ENCODE measurements at regions not wholly inside any gene's neighbourhood (a gene's known extent, or its start where the extent isn't known, plus 50 kb on each side); places are given as distances from the start of the nearest gene placed in this dataset.
A peak's percentile ranks its signal among the peaks of the same experiment; 100 is the strongest.
"Not testable (repeated sequence)": the region's sequence is repeated elsewhere in the genome, so short reads cannot be mapped to it uniquely, and the experiment has no call there.

DNA sequence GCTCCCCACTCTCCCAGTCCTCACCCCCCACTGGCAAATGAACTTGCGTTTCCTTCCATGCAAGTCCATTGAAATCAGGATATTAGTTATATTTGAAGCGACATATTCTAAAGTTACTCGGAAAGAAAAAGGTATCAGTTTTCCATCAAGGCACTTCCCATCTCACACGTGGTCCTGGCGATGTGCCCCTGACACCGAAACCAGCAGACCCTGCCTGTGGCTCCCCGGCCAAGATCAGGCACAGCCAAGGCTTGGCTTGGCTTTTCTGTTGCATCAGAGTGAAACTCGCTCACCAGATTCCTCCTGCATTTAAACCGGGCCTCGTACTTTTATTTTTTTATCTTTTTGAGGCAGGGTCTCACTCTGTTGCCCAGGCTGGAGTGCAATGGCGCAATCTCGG is 195.1 kb downstream of the NPIPB11 start:
- H3K27me3 ChIP-seq; H3K9me3 ChIP-seq; H3K4me1 ChIP-seq; H3K27ac ChIP-seq; in situ Hi-C loops (cut with MboI; ENCODE audit: low pct_ligation_motif_present in 1 of 4, low pct_unique_long_range_greater_than_20kb in 1 of 4, low sequenced_read_pairs in 3 of 4); H3K36me3 ChIP-seq; H3K4me3 ChIP-seq; DNase-seq; intact Hi-C loops (cut with DNase I; ENCODE audit: low total_unique reads): not testable (repeated sequence)
- WGBS, 2 donors (ENCODE audit: low coverage in 1 of 2) = 92 to 100% methylated on average over 1 to 12 of the region's 12 CpGs

DNA sequence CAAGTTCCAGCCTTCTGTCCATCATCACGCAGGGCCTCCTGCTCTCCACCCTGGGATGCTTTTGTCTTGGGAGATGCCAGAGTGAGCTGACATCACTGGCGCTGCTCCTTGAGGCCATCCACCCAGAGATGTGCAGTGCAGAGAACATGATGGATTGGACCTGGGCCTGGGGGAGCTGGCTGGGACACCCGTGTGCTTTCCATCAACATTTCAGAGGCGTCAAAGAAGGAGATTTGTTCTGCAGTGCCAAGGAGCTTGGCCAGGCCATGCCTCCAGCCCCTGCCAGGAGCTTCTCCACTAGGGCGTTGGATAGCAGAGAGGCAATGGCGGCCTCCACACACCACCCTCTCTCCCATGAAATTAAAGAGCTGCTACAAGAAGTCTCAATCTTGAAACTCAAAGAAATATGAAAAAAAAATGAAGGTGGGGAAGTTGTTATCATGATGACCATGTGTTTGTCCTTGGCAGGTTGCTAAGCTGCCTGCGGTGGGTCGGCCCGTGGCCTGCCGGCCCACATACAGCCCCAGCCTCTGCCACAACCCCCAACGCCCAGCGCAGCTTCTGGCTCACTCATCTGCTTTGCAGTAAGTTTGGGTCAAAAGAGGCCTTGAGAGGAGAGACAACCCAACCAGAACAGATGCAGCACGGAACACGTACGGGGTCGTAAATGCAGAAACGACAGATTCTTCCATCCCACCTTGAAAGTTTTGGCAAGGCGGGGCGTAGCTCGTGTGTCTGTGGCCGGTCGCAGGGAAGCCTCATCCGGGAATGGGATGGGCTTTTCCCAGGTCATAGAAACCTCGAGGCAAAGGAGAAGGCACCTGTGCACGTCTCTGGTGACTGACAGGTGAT is 196.0 kb downstream of the NPIPB11 start:
- intact Hi-C loops (cut with DNase I; ENCODE audit: low total_unique reads); H3K4me1 ChIP-seq: not testable (repeated sequence)
- WGBS, 2 donors (ENCODE audit: low coverage in 1 of 2) = 88% methylated on average over 11 to 21 of the region's 25 CpGs

DNA sequence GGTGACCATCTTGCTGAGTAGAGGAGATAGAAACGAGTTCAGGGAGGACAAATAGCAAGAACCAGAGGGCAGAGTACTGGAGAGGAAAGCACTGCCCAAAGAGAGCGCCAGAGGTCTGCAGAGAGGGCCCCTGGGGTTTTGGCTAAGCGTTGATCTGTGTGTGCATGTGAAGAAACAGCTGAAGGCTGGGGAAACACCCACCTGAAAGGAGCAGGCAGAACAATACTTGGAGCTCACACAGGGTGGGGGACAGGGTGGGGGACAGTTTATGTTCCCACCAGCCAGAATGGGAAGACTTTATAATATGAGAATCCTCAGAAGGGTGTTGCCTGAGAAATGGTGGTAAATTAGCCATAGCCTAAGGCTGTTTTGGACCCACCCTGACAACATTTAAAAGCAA is 200.4 kb downstream of the NPIPB11 start:
- H3K27me3 ChIP-seq; H3K4me3 ChIP-seq; H3K27ac ChIP-seq; H3K9me3 ChIP-seq; H3K36me3 ChIP-seq; in situ Hi-C loops (cut with MboI; ENCODE audit: low pct_ligation_motif_present in 1 of 4, low pct_unique_long_range_greater_than_20kb in 1 of 4, low sequenced_read_pairs in 3 of 4); intact Hi-C loops (cut with DNase I; ENCODE audit: low total_unique reads); DNase-seq; H3K4me1 ChIP-seq: not testable (repeated sequence)
- WGBS, 2 donors (ENCODE audit: low coverage in 1 of 2) = 83 to 86% methylated on average over 3 of the region's 3 CpGs

More for the DNA sequence above, 196.0 kb downstream of the NPIPB11 start:
- H3K36me3 ChIP-seq; DNase-seq; in situ Hi-C loops (cut with MboI; ENCODE audit: low pct_ligation_motif_present in 1 of 4, low pct_unique_long_range_greater_than_20kb in 1 of 4, low sequenced_read_pairs in 3 of 4); H3K27me3 ChIP-seq; H3K4me3 ChIP-seq; H3K9me3 ChIP-seq; H3K27ac ChIP-seq: not testable (repeated sequence)

DNA sequence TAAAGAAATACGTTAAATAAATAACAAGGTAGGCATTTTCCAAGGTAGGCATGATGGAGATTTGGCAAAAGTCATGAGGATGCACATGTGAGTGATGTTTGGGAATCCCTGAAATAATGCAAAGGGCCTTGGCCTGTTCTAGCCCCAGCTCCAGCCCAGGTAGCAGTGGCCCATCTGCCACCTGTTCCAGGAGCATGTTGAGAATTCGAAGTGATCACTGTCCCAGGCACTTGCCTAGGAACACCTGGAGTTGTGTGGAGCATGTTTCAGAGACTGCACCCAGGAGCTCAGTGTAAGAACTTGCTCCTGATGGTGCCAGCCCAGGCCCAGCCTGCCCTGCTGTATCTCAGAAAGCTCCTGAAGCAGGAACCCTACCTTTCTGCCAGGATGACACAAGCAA is 201.4 kb downstream of the NPIPB11 start:
- in situ Hi-C loops (cut with MboI; ENCODE audit: low pct_ligation_motif_present in 1 of 4, low pct_unique_long_range_greater_than_20kb in 1 of 4, low sequenced_read_pairs in 3 of 4); H3K27me3 ChIP-seq; H3K4me3 ChIP-seq; H3K9me3 ChIP-seq; H3K36me3 ChIP-seq; intact Hi-C loops (cut with DNase I; ENCODE audit: low total_unique reads); DNase-seq; H3K27ac ChIP-seq: not testable (repeated sequence)
- 96% methylated on average over 2 of the region's 2 CpGs; no CpG with 5 or more reads in 1 of the 2 donors for WGBS, 2 donors (ENCODE audit: low coverage in 1 of 2)
- H3K4me1 ChIP-seq = peaks cover 0 to 11% (median 6%) of the 10 kb centered on the region in 4 donors

DNA sequence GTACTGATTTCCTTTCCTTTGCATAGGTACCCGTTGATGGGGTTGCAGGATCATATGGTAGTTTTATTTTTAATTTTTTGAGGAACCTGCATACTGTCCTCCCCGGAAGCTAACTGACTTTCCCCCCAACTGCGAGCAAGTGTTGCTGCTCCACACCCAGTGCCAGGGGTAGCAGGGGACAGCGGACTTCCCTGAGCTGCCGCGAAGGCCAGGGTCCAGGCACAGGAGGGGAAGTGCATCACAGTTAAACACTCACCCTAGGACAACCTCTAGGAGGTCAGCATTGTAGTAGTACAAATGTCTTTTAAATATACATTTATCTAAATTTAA is 201.7 kb downstream of the NPIPB11 start:
- no peaks in the 10 kb centered on the region for H3K27me3 ChIP-seq

DNA sequence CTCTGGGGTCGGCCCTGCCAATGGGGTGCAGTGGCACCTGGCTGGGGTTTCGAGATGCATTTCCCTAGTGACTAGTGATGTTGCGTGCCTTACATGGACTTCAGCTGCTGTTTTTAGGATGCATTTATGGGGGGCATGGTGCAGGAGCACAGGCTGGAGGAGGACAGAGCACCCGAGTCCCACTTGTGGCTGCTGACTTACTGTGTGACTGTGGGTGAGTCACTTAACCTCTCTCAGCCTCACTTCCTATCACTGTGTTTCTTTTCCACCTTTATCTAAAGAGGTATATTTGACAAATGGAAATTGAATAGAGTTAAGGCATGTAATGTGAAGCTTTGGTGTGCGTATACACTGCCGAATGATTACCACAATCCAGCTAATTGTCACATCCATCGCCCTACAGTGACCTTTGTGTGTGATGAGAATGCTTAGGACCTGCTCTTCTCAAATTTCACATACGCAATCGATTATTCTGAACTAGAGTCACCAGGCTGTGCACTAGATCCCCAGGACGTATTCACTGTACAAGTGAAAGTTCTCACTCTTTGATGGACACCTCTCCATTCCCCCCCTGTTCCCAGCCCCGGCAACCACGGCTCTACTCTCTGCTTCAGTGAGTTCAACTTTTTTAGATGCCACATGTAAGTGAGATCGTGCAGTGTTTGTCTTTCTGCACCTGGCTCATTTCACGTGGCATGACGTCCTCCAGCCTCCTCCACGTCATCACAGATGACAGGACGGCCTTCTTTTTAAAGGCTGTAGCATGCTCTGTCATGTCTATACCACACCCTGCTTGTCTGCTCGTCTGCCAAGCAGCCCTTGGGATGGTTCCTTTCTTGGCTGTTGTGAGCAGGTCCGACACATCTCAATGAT is 202.3 kb downstream of the NPIPB11 start:
- H3K4me3 ChIP-seq; H3K36me3 ChIP-seq; H3K27ac ChIP-seq; in situ Hi-C loops (cut with MboI; ENCODE audit: low pct_ligation_motif_present in 1 of 4, low pct_unique_long_range_greater_than_20kb in 1 of 4, low sequenced_read_pairs in 3 of 4); H3K27me3 ChIP-seq; intact Hi-C loops (cut with DNase I; ENCODE audit: low total_unique reads); DNase-seq; H3K9me3 ChIP-seq: not testable (repeated sequence)
- 85 to 90% methylated on average over 9 to 19 of the region's 19 CpGs for WGBS, 2 donors (ENCODE audit: low coverage in 1 of 2)
- peaks cover 2 to 18% (median 8%) of the 10 kb centered on the region in 4 donors for H3K4me1 ChIP-seq

More for the DNA sequence above, 201.7 kb downstream of the NPIPB11 start:
- intact Hi-C loops (cut with DNase I; ENCODE audit: low total_unique reads) (no loop called here), in situ Hi-C loops (cut with MboI; ENCODE audit: low pct_ligation_motif_present in 1 of 4, low pct_unique_long_range_greater_than_20kb in 1 of 4, low sequenced_read_pairs in 3 of 4) (no loop called here)
- Histone ChIP-seq H3K9me3 (no peaks in the 10 kb centered on the region), H3K27ac (no peak overlapping the region), H3K4me1 (peaks cover 0 to 12% (median 6%) of the 10 kb centered on the region in 4 donors), H3K36me3 (no peaks in the 10 kb centered on the region), H3K4me3 (no peak overlapping the region)
- WGBS, 2 donors (ENCODE audit: low coverage in 1 of 2) = 92% methylated on average over 4 to 6 of the region's 6 CpGs
- TF ChIP-seq, protein P1, sequence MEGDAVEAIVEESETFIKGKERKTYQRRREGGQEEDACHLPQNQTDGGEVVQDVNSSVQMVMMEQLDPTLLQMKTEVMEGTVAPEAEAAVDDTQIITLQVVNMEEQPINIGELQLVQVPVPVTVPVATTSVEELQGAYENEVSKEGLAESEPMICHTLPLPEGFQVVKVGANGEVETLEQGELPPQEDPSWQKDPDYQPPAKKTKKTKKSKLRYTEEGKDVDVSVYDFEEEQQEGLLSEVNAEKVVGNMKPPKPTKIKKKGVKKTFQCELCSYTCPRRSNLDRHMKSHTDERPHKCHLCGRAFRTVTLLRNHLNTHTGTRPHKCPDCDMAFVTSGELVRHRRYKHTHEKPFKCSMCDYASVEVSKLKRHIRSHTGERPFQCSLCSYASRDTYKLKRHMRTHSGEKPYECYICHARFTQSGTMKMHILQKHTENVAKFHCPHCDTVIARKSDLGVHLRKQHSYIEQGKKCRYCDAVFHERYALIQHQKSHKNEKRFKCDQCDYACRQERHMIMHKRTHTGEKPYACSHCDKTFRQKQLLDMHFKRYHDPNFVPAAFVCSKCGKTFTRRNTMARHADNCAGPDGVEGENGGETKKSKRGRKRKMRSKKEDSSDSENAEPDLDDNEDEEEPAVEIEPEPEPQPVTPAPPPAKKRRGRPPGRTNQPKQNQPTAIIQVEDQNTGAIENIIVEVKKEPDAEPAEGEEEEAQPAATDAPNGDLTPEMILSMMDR (IDR thresholded peaks at IDR 0.05) = no peak
- TF ChIP-seq POLR2A (IDR thresholded peaks at IDR 0.05) (no peak), EP300 (IDR thresholded peaks at IDR 0.05; ENCODE audit: low read depth) (no peak), POLR2AphosphoS5 (IDR thresholded peaks at IDR 0.05) (no peak)
- no peak for DNase-seq

DNA sequence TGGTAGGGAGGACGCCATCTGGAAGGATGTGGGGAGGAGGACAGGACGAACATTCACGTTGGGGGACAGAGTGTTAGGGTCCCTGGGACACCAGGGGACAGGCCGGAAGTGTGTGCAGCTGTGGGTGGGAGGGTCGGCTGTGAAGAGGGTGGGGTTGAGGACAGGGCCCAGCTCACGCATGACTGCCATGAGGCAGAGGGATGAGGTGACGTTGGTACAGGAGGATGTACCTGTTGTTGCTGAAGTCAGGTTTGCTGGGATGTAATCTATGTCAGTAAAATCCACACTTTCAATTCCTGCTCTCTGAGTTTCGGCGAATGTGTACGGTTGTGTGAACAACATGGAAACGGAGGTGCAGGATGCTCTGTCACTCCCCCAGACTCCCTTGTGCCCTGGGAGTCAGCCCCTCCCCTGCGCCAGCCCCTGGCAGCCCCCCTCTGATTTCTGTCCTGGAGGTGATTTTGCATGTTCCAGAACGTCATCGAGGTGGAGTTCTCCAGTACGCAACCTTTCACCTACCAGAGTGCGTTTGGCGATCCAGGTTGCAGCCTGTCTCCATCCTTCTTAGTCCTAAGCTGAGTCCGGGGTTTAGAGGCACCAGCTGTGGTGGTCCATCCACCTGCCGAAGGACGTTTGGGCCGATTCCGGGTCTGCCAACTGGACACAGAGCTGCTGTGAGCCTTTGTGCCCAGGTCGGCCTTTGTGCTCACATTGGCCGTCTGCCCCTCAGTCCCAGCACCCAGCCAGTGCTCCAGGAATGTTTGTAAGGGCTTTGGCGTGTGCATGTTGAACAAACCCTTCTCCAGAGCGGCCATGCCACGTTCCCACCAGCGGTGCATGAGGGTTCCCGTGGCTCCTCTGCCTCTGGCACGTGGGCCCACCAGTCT is 203.2 kb downstream of the NPIPB11 start:
- H3K36me3 ChIP-seq; intact Hi-C loops (cut with DNase I; ENCODE audit: low total_unique reads); H3K9me3 ChIP-seq; H3K4me3 ChIP-seq; in situ Hi-C loops (cut with MboI; ENCODE audit: low pct_ligation_motif_present in 1 of 4, low pct_unique_long_range_greater_than_20kb in 1 of 4, low sequenced_read_pairs in 3 of 4); DNase-seq; H3K27me3 ChIP-seq: not testable (repeated sequence)
- Histone ChIP-seq H3K27ac (peak overlapping the region; percentile 32 to 86 (median 82)), H3K4me1 (peaks cover 5 to 22% (median 10%) of the 10 kb centered on the region in 4 donors)
- WGBS, 2 donors (ENCODE audit: low coverage in 1 of 2) = 87% methylated on average over 28 of the region's 30 CpGs; no CpG with 5 or more reads in 1 of the 2 donors

DNA sequence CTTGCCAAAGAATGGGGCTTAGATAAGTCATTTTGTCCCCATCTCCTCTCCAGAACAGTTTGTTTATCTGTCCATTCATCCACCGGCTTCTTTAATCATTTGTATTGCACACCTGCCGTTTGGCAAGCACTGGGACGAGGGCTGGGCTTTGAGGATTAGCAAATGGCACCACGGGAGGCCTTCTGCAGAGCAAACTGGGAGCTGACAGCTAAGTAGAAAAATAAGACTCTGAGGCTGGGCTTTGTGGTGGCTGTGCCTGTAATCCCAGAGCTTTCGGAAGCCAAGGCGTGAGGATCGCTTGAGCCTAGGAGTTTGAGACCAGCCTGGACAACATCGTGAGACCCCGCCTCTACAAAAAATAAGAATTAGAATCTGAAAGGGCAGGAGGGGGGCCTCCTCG is 203.9 kb downstream of the NPIPB11 start:
- H3K36me3 ChIP-seq; DNase-seq; intact Hi-C loops (cut with DNase I; ENCODE audit: low total_unique reads); in situ Hi-C loops (cut with MboI; ENCODE audit: low pct_ligation_motif_present in 1 of 4, low pct_unique_long_range_greater_than_20kb in 1 of 4, low sequenced_read_pairs in 3 of 4); H3K4me3 ChIP-seq; H3K9me3 ChIP-seq; H3K27me3 ChIP-seq: not testable (repeated sequence)
- WGBS, 2 donors (ENCODE audit: low coverage in 1 of 2) = 41 to 53% methylated on average over 3 to 10 of the region's 10 CpGs
- H3K4me1 ChIP-seq = peaks cover 5 to 22% (median 10%) of the 10 kb centered on the region in 4 donors
- H3K27ac ChIP-seq = peak overlapping the region; percentile 32 to 86 (median 82)

Measured in transverse colon (tissue), 4 donors.